HepG2 (cell line): ENCODE measurements at regions not wholly inside any gene's neighbourhood (a gene's known extent, or its start where the extent isn't known, plus 50 kb on each side); places are given as distances from the start of the nearest gene placed in this dataset.
"Not testable (repeated sequence)": the region's sequence is repeated elsewhere in the genome, so short reads cannot be mapped to it uniquely, and the experiment has no call there.

ENCODE experiments used
- ATRX ChIP-seq: sonication (generic); formaldehyde crosslinking; IDR thresholded peaks from 2 replicates; pipeline ENCODE4 v1.4.0; 2020; ENCODE audit warnings: missing genetic modification reagents, borderline replicate concordance
- BRF2 ChIP-seq: sonication (generic); formaldehyde crosslinking; IDR thresholded peaks from 2 replicates; pipeline ENCODE4 v1.8.1; 2022; ENCODE audit warnings: mild to moderate bottlenecking, missing genetic modification reagents
- CHD2 ChIP-seq: IDR thresholded peaks from 2 replicates; pipeline ENCODE4 v1.6.1; 2011; ENCODE audit warnings: low read depth, low read length, improper control_type of control experiment
- DPF2 ChIP-seq: sonication (generic); formaldehyde crosslinking; IDR thresholded peaks from 2 replicates; pipeline ENCODE4 v1.4.0; 2020; ENCODE audit warnings: mild to moderate bottlenecking, low read depth, missing genetic modification reagents, borderline replicate concordance
- FOXK2 ChIP-seq: fragments of 450-650 bp; IDR thresholded peaks from 2 replicates; pipeline ENCODE4 v1.6.1; 2016
- FOXM1 ChIP-seq: sonication (generic); formaldehyde crosslinking; IDR thresholded peaks from 2 replicates; pipeline ENCODE4 v1.5.0; 2020; ENCODE audit warnings: missing genetic modification reagents
- HMGXB4 ChIP-seq, 2 experiments: sonication (generic) in 1 of 2; formaldehyde crosslinking in 1 of 2; IDR thresholded peaks; 2 replicates each; pipeline versions ENCODE4 v1.4.0 to v1.6.1; 2018 to 2020; ENCODE audit warnings: missing genetic modification reagents in 2 of 2, borderline replicate concordance in 1 of 2, low read depth in 1 of 2, mild to moderate bottlenecking in 1 of 2, missing biosample characterization in 1 of 2
- YY1 ChIP-seq: IDR thresholded peaks from 2 replicates; pipeline ENCODE4 v1.6.1; 2011; ENCODE audit warnings: low read length, low read depth, moderate library complexity, mild to moderate bottlenecking; ENCODE audit not compliant: insufficient read depth, insufficient replicate concordance
- ZNF709 ChIP-seq: sonication (generic); formaldehyde crosslinking; IDR thresholded peaks from 2 replicates; pipeline ENCODE4 v1.5.0; 2020; ENCODE audit warnings: mild to moderate bottlenecking, missing genetic modification reagents
- TF ChIP-seq, protein P1 (sequence below): sonication (generic); formaldehyde crosslinking; IDR thresholded peaks from 2 replicates; pipeline ENCODE4 v1.5.0; 2020; ENCODE audit warnings: mild to moderate bottlenecking, missing genetic modification reagents

DNA sequence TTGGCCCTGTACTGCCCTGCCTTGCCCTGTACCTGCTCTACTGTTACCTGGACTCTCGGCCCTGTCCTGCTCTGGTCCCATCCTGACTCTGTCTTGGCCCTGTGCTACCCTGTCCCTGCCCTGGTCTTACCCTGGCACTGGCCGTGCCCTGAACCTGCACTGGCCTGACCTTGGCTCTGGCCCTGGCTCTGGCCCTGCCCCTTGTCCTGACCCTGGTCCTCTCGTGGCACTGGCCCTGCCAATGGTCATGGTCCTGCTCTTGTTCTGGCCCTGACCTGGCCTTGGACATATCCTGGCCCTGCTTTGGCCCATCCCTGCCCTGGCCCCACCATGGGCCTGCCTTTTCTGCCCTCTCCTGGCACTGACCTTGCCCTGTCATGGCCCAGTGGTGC lies 251.3 kb downstream of the TP53TG3F start:
- not testable (repeated sequence) for TF ChIP-seq FOXM1 (CRISPR knock-in tag); BRF2 (CRISPR knock-in tag); ZNF709; YY1; CHD2; DPF2 (CRISPR knock-in tag); HMGXB4 (CRISPR knock-in tag; IDR thresholded peaks at IDR 0.05; ENCODE audit: borderline replicate concordance in 1 of 2, low read depth in 1 of 2); ATRX (CRISPR knock-in tag); FOXK2
- TF ChIP-seq, protein P1, sequence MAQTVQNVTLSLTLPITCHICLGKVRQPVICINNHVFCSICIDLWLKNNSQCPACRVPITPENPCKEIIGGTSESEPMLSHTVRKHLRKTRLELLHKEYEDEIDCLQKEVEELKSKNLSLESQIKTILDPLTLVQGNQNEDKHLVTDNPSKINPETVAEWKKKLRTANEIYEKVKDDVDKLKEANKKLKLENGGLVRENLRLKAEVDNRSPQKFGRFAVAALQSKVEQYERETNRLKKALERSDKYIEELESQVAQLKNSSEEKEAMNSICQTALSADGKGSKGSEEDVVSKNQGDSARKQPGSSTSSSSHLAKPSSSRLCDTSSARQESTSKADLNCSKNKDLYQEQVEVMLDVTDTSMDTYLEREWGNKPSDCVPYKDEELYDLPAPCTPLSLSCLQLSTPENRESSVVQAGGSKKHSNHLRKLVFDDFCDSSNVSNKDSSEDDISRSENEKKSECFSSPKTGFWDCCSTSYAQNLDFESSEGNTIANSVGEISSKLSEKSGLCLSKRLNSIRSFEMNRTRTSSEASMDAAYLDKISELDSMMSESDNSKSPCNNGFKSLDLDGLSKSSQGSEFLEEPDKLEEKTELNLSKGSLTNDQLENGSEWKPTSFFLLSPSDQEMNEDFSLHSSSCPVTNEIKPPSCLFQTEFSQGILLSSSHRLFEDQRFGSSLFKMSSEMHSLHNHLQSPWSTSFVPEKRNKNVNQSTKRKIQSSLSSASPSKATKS, result not testable (repeated sequence)
